ENCODE measurements at regions not wholly inside any gene's neighbourhood (a gene's known extent, or its start where the extent isn't known, plus 50 kb on each side); places are given as distances from the start of the nearest gene placed in this dataset.

DNA sequence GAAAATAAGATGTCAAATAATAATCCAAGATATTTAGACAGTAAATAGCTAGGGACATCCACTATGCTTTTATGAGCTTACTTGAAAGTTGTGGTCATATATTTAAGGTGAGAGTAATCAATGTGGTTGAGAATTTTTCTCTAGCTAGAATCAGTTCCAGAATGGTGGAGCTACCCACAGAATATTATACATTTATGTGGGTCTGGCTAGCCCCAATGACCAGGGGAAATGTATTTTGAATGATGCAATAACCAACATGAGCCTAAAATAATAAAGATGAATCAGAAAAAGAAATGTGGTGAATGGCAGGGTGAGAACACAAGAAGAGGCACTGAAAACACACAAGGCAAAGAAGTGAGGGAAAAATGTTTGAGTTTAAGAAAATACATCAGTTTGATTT is 325.7 kb downstream of the TBC1D32 start:
- Histone ChIP-seq H3K14ac (replicated peaks; ENCODE audit: low read depth, low read length) (no peak overlapping the region), H3K9ac (ENCODE audit: low read depth, low read length) (no peak overlapping the region), H3K56ac (ENCODE audit: extremely low read depth, insufficient read depth, low read length) (no peak overlapping the region), H4K91ac (ENCODE audit: insufficient read depth, low read depth, low read length) (no peak overlapping the region), H4K20me1 (ENCODE audit: insufficient read depth, low read length) (no peaks in the 10 kb centered on the region), H4K8ac (ENCODE audit: low read depth in 2 of 2, low read length in 2 of 2) (no peak overlapping the region), H3K23ac (ENCODE audit: low read depth, low read length) (no peak overlapping the region), H2AK5ac (ENCODE audit: low read depth, low read length) (no peak overlapping the region), H3K18ac (ENCODE audit: low read depth, low read length) (no peak overlapping the region), H4K5ac (ENCODE audit: low read depth, low read length) (no peak overlapping the region), H3K4me3 (ENCODE audit: insufficient read depth, low read depth, low read length) (no peak overlapping the region), H3K4me2 (ENCODE audit: low read depth, low read length) (no peak overlapping the region), H3K36me3 (ENCODE audit: control insufficient read depth, insufficient read depth, low read length) (no peaks in the 10 kb centered on the region), H2AFZ (replicated peaks; ENCODE audit: low read length, poor library complexity) (no peak overlapping the region), H3K79me1 (ENCODE audit: low read depth in 1 of 2, low read length in 2 of 2) (no peaks in the 10 kb centered on the region), H2AK9ac (replicated peaks; ENCODE audit: low read depth, low read length, poor library complexity) (no peak overlapping the region), H3K4ac (ENCODE audit: low read depth, low read length) (no peak overlapping the region), H2BK5ac (ENCODE audit: low read depth, low read length, poor library complexity, severe bottlenecking) (no peak overlapping the region), H3K9me3 (ENCODE audit: control insufficient read depth, insufficient read depth, low read length) (peaks cover 2% of the 10 kb centered on the region; the same call in 1 of the 2 replicates), H2BK15ac (ENCODE audit: low read depth, low read length) (no peak overlapping the region), H2BK20ac (ENCODE audit: low read depth, low read length) (no peak overlapping the region), H3K4me1 (ENCODE audit: control insufficient read depth, insufficient read depth, low read length) (no peaks in the 10 kb centered on the region), H3K9me1 (ENCODE audit: insufficient read depth, low read length) (no peaks in the 10 kb centered on the region), H3K27me3 (ENCODE audit: control insufficient read depth, insufficient read depth, low read length) (no peaks in the 10 kb centered on the region), H2BK120ac (ENCODE audit: low read depth, low read length) (no peak overlapping the region), H3K27ac (ENCODE audit: insufficient read depth, low read length) (no peak overlapping the region)
- DNase-seq (no peak), ATAC-seq (ENCODE audit: low read depth) (no peak)
- CTCF ChIA-PET = no interaction called here
- BruUV-seq (replicated peaks) = no TSS peak
- TF ChIP-seq MXI1 (IDR thresholded peaks at IDR 0.05; ENCODE audit: borderline replicate concordance, low read depth, low read length) = no peak
- TF ChIP-seq, protein P1, sequence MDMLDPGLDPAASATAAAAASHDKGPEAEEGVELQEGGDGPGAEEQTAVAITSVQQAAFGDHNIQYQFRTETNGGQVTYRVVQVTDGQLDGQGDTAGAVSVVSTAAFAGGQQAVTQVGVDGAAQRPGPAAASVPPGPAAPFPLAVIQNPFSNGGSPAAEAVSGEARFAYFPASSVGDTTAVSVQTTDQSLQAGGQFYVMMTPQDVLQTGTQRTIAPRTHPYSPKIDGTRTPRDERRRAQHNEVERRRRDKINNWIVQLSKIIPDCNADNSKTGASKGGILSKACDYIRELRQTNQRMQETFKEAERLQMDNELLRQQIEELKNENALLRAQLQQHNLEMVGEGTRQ (IDR thresholded peaks at IDR 0.05; ENCODE audit: low read depth, low read length) = no peak
- TF ChIP-seq RAD21 (IDR thresholded peaks at IDR 0.05; ENCODE audit: low read length) = no peak
- TF ChIP-seq RFX5 (IDR thresholded peaks at IDR 0.05; ENCODE audit: low read depth, low read length) = no peak
- no peak; the same call in 1 of the 2 replicates for TF ChIP-seq CEBPB (IDR thresholded peaks at IDR 0.05; ENCODE audit: low read depth, low read length)
- TF ChIP-seq NFE2L2 (IDR thresholded peaks at IDR 0.05; ENCODE audit: low read depth, low read length) = no peak
- no peak for TF ChIP-seq MAZ (IDR thresholded peaks at IDR 0.05; ENCODE audit: borderline replicate concordance, low read depth, low read length)
- TF ChIP-seq RCOR1 (IDR thresholded peaks at IDR 0.05; ENCODE audit: insufficient replicate concordance, low read length) = no peak
- no peak for TF ChIP-seq FOS (IDR thresholded peaks at IDR 0.05; ENCODE audit: low read depth, low read length)
- TF ChIP-seq, protein P2, sequence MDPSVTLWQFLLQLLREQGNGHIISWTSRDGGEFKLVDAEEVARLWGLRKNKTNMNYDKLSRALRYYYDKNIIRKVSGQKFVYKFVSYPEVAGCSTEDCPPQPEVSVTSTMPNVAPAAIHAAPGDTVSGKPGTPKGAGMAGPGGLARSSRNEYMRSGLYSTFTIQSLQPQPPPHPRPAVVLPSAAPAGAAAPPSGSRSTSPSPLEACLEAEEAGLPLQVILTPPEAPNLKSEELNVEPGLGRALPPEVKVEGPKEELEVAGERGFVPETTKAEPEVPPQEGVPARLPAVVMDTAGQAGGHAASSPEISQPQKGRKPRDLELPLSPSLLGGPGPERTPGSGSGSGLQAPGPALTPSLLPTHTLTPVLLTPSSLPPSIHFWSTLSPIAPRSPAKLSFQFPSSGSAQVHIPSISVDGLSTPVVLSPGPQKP (IDR thresholded peaks at IDR 0.05; ENCODE audit: borderline replicate concordance, low read depth, low read length) = no peak
- TF ChIP-seq, protein P3, sequence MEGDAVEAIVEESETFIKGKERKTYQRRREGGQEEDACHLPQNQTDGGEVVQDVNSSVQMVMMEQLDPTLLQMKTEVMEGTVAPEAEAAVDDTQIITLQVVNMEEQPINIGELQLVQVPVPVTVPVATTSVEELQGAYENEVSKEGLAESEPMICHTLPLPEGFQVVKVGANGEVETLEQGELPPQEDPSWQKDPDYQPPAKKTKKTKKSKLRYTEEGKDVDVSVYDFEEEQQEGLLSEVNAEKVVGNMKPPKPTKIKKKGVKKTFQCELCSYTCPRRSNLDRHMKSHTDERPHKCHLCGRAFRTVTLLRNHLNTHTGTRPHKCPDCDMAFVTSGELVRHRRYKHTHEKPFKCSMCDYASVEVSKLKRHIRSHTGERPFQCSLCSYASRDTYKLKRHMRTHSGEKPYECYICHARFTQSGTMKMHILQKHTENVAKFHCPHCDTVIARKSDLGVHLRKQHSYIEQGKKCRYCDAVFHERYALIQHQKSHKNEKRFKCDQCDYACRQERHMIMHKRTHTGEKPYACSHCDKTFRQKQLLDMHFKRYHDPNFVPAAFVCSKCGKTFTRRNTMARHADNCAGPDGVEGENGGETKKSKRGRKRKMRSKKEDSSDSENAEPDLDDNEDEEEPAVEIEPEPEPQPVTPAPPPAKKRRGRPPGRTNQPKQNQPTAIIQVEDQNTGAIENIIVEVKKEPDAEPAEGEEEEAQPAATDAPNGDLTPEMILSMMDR (conservative IDR thresholded peaks at IDR 0.05; ENCODE audit: low read depth, low read length) = no peak
- no peak for TF ChIP-seq CHD1 (IDR thresholded peaks at IDR 0.05; ENCODE audit: low read depth, low read length)
- TF ChIP-seq POLR2A (IDR thresholded peaks at IDR 0.05; ENCODE audit: low read depth, low read length) = no peak
- TF ChIP-seq MAFK (IDR thresholded peaks at IDR 0.05; ENCODE audit: low read depth, low read length) = no peak
- dilution Hi-C loops (cut with HindIII; ENCODE audit: low sequenced_read_pairs, unreplicated experiment) (no loop called here), in situ Hi-C loops (cut with MboI; ENCODE audit: low sequenced_read_pairs) (no loop called here), intact Hi-C loops (cut with micrococcal nuclease) (no loop called here)
- POLR2A ChIA-PET (ENCODE audit: unreplicated experiment) = no interaction called here

All from IMR-90 (cell line).